EH (cell line): ENCODE measurements at regions not wholly inside any gene's neighbourhood (a gene's known extent, or its start where the extent isn't known, plus 50 kb on each side); places are given as distances from the start of the nearest gene placed in this dataset.
"Not testable (repeated sequence)": the region's sequence is repeated elsewhere in the genome, so short reads cannot be mapped to it uniquely, and the experiment has no call there.

ENCODE experiments used
- DNase-seq: peaks from one replicate; pipeline ENCODE4 v3.0.0-alpha.2; 2015; ENCODE audit warnings: low read depth

DNA sequence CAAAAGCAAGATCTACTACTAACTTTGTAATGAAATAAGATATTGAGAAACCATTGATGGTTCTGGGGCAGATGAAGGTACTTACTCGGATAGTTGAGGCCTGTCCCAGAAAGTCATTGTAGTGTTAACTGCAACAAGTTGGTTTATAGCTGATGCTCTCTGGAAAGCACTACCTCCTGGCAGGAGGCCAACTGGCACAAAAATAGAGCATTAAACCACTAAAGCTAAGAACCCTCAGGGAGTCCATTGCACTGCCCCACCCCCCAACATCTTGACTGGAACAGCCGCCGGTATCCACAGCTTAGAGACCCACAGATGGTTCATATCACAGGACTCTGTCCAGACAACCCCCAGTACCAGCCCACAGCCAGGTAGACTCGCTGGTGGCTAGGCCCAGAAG is 552.5 kb upstream of the CRIM1 start:
- no peak for DNase-seq

DNA sequence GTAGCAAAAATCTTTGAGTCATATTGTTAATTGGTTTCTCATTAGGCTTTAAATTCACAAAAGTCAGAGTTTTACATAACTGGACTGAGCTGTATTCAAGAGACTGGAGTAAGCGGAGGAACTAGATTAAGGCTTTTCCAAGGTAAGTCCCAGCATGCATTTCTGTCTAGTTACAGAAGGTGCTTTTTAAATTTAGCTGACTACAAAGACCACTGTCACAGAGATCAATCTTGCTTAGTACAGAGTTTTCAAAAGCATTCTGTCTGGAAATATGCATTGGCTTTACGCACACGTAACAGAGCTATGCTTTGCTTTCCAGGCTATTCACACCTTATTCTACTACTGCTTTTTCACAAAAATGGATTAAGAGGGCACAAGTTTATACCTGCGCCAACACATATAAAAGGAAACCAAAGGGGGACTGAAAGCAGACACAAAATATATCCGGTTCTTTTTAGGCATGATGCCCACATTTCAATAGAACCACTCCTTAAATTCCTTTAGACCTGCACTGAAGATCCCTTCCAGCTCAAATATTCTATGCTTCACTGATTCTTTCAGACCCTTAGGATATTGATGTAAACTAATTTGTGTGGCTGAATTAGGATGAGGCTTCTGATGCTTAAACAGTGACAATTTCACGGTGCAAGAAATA is 560.7 kb upstream of the CRIM1 start:
- DNase-seq: no peak

DNA sequence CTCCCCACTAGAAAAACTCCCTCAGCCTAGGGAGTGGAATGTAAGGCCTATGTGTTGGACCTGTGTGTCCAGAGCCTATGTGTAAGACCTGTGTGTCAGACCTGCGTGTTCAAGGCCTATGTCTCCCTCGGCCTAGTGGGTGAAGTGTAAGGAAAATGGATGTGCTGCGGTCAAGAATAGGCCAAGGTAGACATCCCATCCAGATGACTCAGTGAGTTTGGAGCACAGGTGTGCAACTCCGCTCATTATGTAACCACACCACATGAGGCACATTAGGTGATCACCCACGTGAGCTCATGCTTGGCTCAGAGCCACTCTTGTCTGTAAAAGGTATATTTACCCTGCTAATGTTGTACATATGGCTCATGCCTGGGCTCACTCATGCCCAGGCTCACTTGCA is 565.3 kb upstream of the CRIM1 start:
- no peak for DNase-seq

DNA sequence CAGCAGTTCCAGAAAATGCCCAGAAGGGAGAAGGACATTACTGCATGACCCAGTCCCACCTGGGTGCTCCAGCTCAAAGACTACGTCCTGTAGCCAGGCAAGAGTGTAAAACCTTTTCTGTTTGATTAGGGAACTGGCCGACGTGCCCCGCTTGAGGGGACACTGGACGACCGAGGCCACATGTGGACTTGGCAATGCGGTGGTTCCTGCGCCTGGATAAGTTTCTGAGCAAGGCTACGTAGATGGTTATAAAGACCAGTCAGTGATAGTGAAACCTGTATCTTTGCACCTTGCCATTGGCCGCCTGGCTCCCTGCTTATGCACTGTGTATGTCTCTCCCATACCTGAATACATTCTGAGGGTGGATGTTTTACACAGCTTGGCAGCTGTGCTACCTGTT is 567.0 kb upstream of the CRIM1 start:
- no peak for DNase-seq

DNA sequence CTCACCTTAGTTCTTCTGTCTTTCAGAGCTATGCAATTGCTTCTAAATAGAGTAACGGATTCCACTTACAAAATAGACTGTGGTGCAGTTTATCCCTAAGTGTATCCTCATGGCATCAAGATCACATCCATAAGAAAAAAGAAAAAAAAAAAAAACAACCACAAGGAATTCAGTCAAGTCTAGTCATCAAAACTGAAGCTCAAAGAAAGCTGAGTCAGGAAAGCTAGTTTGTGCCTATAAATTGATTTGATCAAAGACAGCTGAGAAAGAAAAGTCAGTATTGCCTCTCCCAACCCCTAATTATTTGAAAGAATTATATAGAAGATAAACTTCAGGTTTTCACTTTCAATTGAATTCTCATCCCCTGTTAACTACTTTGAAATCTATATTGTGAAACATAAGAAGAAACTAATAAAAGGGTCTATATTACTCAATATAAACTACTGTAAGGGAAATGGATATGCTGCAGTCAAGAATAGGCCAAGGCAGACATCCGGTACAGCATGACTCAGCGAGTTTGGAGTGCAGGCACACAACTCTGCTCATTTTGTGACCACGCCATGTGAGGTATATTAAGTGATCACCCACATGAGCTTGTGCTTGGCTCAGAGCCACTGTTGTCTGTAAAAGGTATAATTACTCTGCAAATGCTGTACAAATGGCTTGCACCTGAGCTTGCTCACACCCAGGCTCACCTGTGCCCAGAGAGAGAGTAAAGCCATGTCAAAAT is 568.1 kb upstream of the CRIM1 start:
- DNase-seq: peak; percentile 0

DNA sequence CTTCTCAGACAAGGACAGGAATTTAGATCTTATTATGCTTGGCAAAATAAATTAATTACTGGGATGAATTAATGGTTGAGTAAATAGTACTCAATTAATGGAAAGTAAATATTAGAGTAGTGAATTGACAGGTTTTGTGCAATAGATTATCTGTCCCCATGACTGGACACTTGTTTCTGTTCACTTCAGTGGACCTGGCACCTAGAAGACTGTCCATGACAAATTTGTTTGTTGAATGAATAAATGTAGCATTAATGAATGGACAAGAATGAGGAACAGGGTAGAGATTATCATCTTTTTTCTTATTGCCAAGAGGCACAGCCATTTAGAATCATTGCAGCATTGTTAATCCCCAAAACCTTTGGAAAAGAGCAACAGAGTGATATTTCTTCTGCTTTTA is 570.0 kb upstream of the CRIM1 start:
- DNase-seq: no peak

DNA sequence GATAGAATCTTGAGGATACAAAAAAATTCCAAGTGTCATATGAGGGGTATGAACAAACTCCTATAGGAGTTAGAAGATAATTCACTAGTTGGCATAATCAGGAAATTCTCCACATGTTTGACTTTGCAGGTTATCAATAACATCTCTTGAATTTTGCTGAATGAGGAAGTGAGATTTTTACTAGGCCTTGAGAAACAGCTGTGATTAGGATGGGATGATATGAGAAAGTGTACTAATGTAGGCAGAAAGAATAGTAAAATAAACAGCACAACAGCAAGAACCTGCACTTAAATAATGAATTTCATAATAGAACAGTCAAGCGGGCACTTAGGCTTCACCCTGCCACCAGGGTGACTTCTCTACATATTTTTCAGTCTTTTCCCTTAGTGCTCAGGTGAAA is 570.8 kb upstream of the CRIM1 start:
- no peak for DNase-seq

DNA sequence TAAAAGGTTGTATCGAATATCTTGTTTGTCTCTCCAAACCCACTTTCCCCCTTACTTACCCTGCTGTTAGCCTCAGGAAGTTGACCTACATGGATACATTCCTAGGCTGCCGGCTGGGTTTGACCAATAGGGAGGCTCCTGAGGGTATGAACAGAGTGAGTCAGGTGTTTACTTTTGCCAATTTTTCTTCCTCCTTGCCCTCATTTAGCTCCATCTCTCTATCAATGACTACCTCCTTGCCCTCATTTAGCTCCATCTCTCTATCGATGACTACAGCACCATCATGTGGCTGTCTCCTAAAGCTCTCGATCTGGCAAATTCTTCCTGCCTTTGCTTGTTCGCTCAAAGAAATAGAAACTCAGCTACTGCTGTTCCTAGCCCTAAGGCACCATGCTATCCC is 571.9 kb upstream of the CRIM1 start:
- DNase-seq: no peak

DNA sequence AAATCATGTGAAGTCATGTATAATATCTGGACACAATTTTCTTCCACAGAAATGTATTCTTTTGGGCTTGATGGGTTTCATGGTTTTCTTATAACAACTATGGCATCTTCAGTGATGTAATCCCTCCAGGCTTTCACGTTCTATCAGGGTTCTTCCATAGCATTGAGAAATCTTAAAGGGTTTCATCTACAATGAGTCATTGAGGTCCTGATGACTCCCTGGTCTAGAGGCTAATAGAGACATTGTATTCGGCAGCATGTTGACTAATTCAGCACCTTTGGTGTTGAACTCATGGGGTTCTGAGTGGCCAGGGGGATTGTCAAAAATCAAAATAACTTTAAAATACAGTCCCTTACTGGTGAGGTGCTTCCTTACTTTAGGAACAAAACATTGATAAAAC is 614.0 kb upstream of the CRIM1 start:
- no peak for DNase-seq

DNA sequence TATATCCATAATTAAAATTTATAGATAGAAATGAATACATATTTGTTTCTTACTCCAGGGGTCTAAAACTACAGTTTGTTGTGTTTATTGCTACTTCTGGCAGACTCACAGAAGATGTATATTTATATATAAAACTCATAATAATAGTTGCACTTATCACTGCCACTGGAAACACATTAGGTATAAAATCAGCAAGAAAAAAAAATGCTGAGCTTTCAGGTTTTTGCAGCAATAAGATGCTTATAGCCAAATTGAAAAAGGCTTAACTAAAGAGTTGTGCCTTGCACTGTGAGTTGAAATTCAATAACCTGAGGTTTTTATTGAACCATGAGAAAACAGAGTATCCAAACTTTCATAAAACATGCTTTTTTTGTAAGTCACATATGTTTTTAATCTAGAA is 623.9 kb upstream of the CRIM1 start:
- no peak for DNase-seq

DNA sequence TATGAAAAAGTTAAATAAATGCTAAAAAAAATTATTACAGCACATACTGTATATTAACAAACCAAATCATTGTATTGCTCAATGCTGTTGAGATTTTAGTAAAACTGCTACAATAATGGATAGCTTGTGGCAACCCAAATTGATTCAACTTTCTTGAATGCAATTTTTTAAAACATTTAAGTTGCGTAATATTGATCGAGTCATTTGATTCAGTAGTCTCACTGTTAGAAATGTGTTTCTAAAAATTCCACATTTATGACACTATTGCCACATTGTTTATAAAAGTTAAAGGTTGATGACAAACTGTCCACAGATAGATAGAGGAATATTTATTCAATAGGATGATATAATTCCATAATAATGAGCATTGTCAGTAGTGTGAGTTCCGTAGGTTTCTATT is 640.7 kb upstream of the CRIM1 start:
- no peak for DNase-seq

DNA sequence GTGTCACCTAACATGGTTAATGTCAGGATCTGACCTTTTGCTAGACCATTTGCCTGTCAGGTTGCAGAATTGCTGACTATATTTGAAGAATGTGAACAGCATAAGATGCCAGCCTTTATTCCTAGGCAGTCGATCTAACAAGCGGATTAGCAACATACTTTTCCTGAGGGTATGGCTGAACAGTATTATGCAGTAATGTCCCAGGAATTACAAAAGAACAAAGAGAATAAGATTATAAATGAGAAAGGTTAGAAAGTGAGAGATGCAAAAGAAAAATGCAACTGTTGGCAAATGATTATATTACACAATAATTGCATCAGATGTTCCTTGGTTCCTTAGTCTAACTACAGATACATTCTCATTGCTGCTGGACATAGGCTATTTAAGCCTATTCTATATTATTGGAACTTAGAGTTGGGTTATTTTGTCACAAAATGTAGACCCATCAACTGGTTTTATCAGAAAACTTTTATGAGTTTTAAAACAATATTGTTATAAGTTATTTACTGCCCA is 647.1 kb upstream of the CRIM1 start:
- DNase-seq: no peak

DNA sequence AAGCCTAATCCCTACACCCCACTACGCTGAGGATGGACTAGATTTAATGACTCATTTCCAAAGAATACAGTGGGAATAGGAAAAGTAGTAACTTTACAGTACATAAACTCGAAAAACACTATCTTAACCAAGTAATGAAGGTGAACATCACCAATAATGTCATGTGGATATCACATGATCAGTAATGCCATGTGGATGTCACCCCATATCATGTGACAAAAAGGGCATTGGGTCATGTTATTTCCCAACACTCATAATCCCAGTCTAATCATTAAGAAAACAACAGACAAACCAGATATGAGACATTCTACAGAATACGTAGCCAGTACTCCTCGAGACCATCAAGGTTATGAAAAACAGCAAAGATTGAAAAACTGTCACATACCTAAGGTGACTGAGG is 667.3 kb upstream of the CRIM1 start:
- no peak for DNase-seq

DNA sequence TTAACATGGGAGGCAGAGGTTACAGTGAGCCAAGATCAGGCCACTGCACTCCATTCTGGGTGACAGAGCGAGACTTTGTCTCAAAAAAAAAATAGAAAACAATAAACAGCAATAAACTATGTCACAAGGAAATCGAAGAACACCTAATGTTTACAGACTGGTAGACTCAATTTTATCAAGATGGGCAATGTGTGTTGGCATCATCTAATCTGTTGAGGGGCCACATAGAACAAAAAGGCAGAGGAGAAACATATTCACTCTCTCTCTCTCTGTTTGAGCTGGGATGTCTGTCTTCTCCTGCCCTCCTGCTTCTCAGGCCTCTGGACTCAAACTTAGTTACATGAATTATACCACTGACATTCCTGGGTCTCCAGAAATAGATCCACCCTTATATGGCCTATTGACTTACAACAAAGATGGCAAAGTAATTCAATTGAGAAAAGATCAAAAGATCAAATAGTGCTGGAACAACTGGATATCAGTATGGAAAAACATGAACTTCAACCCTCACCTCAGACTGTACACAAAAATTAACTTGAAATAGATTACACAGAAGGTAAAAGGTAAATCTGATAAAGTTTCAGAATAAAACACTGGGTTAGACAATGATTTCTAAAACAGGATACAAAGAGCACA is 703.8 kb upstream of the CRIM1 start:
- DNase-seq: no peak

DNA sequence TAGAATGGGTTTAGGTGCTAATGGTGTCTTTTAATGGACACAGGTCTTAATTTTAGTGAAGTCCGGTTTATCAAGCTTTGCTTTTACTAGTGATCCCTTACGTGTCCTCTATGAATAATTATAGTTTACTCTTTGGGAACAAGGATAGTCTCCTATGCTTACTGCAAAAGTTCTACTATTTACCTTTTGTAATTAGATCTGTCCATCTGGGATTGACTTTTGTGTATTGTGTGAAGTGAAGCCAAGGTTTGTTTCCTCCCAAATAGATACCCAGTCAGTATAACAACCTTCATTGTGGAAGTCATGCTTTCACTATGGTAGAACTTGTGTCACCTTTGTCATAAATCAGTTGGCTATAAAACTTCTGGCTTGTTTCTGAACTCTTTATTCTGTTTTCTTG is 740.9 kb upstream of the CRIM1 start:
- DNase-seq: no peak

DNA sequence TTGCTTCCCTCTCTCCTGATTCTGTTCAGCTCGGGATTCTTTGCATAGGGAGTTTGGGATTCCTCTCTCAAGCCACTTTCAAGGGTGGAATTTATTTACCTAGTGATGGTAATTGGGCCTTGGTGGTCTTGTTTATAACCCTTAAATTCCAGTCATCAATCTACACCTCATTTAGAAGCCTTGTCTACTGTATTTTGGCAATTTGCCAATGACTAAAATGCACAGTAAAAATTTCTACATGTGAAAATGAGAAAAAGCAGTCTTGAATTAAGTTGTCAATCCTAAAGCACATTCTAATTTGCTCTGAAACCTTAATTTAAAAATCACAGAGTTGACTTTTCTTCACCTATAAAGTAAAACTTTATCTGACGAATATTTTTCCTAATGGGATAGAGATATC is 749.2 kb upstream of the CRIM1 start:
- no peak for DNase-seq

DNA sequence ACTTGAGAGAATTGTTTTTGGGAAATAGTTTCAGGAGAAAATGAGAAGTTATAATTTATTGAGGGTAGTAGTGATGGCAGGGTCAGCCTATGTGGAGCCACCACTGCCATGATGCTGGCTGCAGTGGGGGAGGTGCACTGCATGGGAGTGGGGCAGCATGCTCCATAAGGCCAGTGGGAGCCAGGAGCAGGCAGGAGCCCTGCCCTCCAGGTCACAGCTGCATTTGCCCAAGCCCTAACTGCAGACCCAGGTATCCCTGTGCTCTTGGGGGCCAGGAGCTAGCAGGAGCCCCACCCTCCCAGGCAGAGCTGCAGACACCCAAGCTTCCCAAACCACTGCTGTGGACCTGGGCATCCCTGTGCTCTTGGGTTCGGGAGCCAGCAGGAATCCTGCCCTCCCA is 757.3 kb upstream of the CRIM1 start:
- DNase-seq: no peak

DNA sequence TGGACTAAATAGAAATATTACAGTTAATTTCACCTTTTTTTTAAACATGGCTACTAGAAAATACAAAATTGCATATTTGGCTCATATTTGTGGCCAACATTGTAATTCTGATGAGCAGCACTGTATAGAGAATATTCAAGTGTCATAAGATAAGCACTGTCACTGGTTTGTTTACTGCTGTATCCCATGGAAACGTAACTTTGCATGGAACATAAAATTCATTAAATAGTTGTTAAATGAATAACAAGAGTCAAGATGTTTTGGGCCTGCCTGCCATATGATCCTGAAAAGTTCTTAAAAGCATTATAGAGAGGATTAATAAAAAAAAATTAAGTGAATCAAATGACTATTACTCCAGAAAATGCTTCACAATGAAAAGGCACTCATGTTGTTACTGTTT is 763.7 kb upstream of the CRIM1 start:
- DNase-seq: no peak

DNA sequence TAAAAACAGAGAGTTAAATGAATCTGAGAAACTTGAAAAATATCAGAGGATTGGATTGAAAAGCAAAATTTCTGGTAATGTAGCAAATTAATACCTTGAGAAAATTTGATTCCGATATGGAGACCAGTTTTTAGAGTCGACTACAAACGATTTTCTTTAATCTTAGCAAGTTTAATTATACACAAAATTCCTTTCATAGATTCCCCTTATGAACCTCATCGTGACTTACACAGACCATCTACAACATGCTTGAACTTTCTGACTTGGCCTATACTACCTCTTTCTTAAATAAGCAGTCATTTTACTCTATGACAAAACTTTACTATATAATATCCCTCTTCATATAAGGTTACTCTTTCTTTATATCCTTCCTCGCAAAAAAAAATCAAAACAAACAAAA is 769.6 kb upstream of the CRIM1 start:
- DNase-seq: no peak

DNA sequence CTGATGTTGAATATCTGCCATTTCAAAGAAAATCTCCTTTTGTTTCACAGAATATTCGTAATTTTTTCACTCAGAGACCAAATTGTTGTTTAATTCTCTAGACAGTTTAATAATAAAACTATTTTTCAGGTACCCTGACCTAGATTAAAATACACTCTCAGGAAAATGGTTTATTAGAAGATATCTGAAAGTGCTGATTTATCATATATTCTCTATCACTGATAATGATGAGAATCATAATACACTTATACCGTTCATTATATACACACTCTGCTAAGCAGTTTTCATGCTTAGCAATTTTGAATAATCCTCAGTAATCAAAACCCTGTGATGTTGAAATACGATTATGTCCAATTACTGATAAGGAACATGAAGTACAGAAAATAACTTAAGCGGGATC is 772.9 kb upstream of the CRIM1 start:
- no peak for DNase-seq

DNA sequence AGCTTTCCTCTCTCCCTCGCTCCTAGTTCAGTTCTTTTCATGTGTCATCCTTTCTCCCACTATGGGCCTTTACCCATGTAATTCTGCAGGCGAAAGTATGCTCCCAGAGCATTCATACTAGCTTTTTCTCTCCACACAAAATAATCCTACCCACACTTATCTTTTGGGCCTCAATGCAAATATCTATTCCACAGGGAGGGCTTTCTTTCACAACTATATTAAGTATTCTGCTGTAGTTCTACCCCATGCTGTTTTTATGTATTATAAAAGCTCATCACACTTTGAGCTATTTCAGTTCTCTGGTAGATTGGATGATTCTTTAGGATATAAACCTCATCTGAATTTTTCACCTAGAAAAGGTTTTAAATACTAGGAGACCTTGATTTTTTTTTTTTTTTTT is 774.6 kb upstream of the CRIM1 start:
- DNase-seq: no peak

DNA sequence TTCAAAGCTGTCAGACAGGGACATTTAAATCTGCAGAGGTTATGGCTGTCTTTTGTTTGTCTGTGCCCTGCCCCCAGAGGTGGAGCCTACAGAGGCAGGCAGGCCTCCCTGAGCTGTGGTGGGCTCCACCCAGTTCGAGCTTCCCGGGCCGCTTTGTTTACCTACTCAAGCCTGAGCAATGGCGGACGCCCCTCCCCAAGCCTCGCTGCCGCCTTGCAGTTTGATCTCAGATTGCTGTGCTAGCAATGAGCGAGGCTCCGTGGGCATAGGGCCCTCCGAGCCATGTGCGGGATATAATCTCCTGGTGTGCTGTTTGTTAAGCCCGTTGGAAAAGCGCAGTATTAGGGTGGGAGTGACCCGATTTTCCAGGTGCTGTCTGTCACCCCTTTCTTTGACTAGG is 787.0 kb upstream of the CRIM1 start:
- DNase-seq: not testable (repeated sequence)

DNA sequence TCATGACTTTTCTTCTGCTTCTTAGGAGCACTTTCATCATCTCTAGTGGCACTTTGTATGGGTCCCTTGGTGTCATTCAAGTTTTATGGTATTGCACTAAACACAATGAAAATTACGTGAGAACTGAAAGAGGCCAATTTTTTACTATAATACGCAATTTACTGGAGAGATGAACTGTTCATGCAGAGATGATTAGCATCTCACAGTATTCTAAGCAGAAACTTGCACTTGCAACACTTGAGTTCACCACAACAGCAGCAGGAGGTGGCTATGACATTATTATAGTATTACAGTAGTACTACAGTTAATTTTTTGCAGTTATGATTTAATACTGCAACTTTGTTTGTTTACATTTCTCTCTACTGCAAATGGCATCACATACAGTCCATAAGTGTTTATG is 793.1 kb upstream of the CRIM1 start:
- DNase-seq: no peak

DNA sequence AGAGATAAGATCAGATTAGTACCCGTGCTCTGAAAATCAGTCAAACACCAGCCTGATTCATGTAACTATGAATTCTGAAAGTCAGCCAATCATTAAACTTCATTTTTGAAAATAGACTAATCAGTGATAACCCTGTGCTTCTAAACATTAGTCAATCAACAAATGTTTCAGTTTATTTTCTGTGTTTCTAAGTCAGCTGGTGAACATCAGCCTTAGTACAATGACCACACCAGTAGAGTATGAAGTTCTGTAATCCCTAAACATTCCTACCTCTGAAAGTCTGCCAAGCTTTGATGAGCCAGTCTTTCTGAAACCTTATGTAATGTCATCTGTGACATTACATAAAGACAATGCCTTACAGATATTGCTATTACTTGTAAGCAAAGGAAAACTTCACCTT is 807.4 kb upstream of the CRIM1 start:
- DNase-seq: no peak
